Retinal pigment epithelial cell (primary cell): ENCODE measurements at regions not wholly inside any gene's neighbourhood (a gene's known extent, or its start where the extent isn't known, plus 50 kb on each side); places are given as distances from the start of the nearest gene placed in this dataset.

ENCODE experiments used
- DNase-seq: peaks from one replicate; pipeline ENCODE4 v3.0.0-alpha.2; 2010; ENCODE audit warnings: low read depth
- H3K4me3 ChIP-seq: 2 replicates; pipeline ENCODE4 v1.5.1; 2011; ENCODE audit warnings: mild to moderate bottlenecking, low read length, control low read depth, moderate library complexity
- CTCF ChIP-seq: conservative IDR thresholded peaks from 2 replicates; pipeline ENCODE4 v1.5.1; 2011; ENCODE audit warnings: low read depth, low read length, control low read depth, inconsistent platforms

DNA sequence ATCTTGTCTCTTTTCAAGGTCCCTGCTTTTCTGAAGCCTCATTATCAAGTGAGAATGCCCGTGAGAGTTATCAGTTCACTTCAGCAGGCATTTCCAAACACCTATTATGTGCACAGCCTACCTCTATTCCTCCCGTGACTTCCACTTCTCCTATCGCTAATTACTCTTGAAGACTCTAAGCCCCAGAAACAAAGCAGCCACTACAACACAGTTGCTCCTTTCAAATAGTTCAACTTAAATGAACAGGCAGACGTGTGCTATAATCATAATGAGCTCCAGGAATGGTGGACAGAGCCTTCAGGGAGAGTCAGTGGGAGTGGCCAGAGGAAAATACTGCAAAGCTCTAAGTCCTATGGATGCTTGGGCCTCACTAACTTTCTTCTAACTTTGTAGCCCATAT lies 159.0 kb downstream of the RDH14 start:
- no peak for TF ChIP-seq CTCF
- DNase-seq, result no peak
- H3K4me3 ChIP-seq, result no peak overlapping the region

GRCh38 chr2:18399601-18400000 lies 160.9 kb downstream of the RDH14 start:
- no peak for DNase-seq
- H3K4me3 ChIP-seq, result no peak overlapping the region
- no peak for TF ChIP-seq CTCF

DNA sequence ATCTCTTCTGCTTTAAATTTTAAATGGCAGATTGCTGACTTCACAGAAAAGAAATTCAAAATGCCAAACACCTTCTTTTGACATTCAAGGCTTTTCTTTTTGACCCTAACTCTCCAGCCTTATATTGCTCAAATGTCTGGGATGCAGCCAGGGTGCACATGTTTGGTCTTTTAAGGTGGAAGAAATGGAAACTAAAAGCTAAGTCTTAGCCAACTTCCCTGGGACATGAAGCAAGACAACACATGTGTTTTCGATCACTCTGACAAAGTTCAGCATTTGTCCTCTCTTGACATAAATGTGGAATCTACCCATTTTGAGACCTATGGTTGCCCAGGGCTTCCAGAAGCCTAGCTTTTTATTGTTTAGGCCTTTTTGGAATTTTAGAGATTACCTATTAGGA lies 161.6 kb downstream of the RDH14 start:
- no peak for TF ChIP-seq CTCF
- DNase-seq, result no peak
- no peak overlapping the region for H3K4me3 ChIP-seq

DNA sequence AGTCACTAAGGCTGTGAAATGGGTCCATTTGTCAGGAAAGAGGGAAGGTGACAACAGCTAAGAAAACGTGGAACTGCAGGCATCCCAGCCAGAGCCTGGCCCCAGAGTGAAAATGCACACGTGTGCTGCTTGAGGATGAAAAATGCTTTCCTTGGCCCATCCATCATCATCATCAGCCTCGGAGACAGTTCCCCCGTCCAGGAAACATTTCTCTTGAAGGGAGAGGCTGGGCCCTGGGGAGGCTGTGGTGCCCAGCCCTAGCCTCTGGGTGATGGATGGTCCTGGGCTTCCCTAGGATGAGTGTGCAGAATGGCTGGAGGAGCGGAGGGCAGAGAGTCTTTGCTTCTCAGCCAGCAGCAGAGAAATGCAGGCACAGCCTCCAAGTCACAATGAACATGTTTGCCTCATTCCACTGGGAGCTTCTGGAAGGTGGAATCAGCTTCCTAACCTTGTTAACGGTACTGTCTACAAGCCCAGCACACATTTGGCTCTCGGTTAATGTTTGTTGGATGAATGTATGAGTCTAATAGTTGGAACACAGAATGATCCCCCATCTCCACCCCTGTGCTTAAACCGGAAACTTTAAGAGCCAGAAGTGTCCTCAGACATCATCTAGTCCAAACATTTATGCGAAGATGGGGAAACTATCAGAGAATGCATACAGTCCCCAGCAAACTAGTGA lies 164.0 kb downstream of the RDH14 start:
- no peak overlapping the region for H3K4me3 ChIP-seq
- no peak for TF ChIP-seq CTCF
- no peak for DNase-seq

DNA sequence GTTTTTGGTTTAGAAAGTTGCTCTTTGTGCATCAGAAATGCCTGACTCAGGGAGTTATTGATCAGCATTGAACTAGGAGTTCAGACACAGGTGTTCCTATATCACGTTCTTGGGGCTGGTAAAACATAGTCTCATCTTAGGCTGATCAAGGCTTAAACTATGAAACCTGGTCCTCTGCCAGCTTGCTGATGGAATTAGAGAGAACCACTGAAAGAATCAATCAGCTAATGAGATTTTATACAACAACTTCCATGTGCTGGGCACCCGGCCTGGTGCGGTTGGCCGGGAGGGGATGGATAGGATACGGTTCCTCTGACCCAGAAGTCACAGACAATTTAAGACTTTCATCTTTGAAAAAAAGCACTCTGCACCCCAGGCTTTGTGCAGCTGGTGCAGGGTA lies 164.9 kb downstream of the RDH14 start:
- DNase-seq, result no peak
- no peak for TF ChIP-seq CTCF

DNA sequence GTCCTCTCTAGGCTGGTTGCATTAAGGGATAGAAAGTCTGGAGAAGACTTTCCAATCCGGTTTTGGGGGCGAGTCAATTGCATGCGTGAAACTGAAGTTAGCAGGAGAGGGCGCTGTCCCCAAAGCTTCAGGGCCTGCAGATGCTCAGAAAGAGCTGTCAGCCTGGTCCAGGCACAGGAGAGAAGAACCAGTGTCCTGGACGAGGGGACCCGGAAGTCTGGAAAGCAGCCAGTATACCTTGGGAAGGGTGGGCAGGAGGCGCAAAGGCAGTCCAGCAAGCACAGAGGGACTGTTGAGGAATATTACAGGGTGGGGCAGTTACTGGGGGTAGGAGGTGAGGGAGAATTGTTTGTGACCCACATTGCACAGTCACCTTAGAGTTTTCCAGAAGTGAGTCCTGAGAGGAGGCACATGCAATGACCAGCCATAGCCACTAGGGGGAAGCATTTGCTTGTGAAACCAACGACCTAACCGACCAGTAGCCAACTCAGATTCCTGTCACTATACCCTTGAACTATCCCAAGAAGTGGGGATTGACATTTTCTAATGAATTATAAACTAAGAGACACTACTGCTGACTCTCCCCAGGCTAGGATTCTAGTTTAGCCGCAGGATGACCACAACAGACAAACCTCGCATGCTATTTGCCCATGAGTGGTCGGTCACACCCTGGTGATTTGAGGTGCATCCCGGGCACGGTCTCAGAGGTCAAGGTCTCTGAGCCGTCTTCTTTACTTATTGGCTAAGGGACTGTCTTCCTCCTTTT lies 172.8 kb downstream of the RDH14 start:
- no peak for DNase-seq
- peak; percentile 99 for TF ChIP-seq CTCF

More for the DNA sequence above, 164.9 kb downstream of the RDH14 start:
- H3K4me3 ChIP-seq, result no peak overlapping the region

GRCh38 chr2:18384242-18384641 lies 176.2 kb downstream of the RDH14 start:
- H3K4me3 ChIP-seq, result no peak overlapping the region
- DNase-seq, result no peak
- no peak for TF ChIP-seq CTCF

More for the DNA sequence above, 172.8 kb downstream of the RDH14 start:
- H3K4me3 ChIP-seq, result no peak overlapping the region
